Mesenchymal stem cell (in vitro differentiated cells and primary cell): ENCODE measurements at regions not wholly inside any gene's neighbourhood (a gene's known extent, or its start where the extent isn't known, plus 50 kb on each side); places are given as distances from the start of the nearest gene placed in this dataset.

Experiments
- DNase-seq: peaks from one replicate; pipeline ENCODE4 v3.0.0-alpha.2; 2013
- H2AFZ ChIP-seq: one replicate; pipeline ENCODE4 v1.6.1; 2013; ENCODE audit warnings: low read depth, mild to moderate bottlenecking, control low read depth, inconsistent platforms, low read length, moderate library complexity
- H2AK5ac ChIP-seq: 2 replicates; pipeline ENCODE4 v1.6.1; 2013; ENCODE audit warnings: low read length, moderate library complexity, mild to moderate bottlenecking, inconsistent platforms; ENCODE audit not compliant: severe bottlenecking
- H2BK120ac ChIP-seq: one replicate; pipeline ENCODE4 v1.6.1; 2013; ENCODE audit warnings: low read depth, mild to moderate bottlenecking, inconsistent platforms, low read length, moderate library complexity
- H2BK12ac ChIP-seq, 2 experiments: one replicate each; pipeline ENCODE4 v1.6.1; 2013; ENCODE audit warnings: inconsistent platforms in 2 of 2, low read length in 2 of 2, mild to moderate bottlenecking in 2 of 2, moderate library complexity in 2 of 2, control low read depth in 1 of 2
- H2BK15ac ChIP-seq: one replicate; pipeline ENCODE4 v1.6.1; 2013; ENCODE audit warnings: mild to moderate bottlenecking, low read depth, inconsistent platforms; ENCODE audit not compliant: poor library complexity, severe bottlenecking
- H2BK5ac ChIP-seq: 2 replicates; pipeline ENCODE4 v1.6.1; 2013; ENCODE audit warnings: low read depth, mild to moderate bottlenecking, low read length, control low read depth, inconsistent platforms; ENCODE audit not compliant: poor library complexity, severe bottlenecking
- H3K14ac ChIP-seq, 2 experiments: one replicate each; pipeline ENCODE4 v1.6.1; 2013; ENCODE audit warnings: inconsistent platforms in 2 of 2, low read length in 2 of 2, control low read depth in 1 of 2, mild to moderate bottlenecking in 1 of 2, moderate library complexity in 1 of 2
- H3K18ac ChIP-seq, 2 experiments: one replicate each; pipeline ENCODE4 v1.6.1; 2013; ENCODE audit warnings: inconsistent platforms in 2 of 2, low read length in 2 of 2, control low read depth in 1 of 2, low read depth in 1 of 2, mild to moderate bottlenecking in 1 of 2
- H3K23ac ChIP-seq, 2 experiments: one replicate each; pipeline ENCODE4 v1.6.1; 2013; ENCODE audit warnings: inconsistent platforms in 2 of 2, low read length in 2 of 2, mild to moderate bottlenecking in 2 of 2, moderate library complexity in 2 of 2, control low read depth in 1 of 2
- H3K27ac ChIP-seq: 2 replicates; pipeline ENCODE4 v1.5.1; 2013; ENCODE audit warnings: mild to moderate bottlenecking, moderate library complexity, low read length, control low read depth, inconsistent platforms; ENCODE audit not compliant: poor library complexity, severe bottlenecking
- H3K27me3 ChIP-seq, 2 experiments: 2 replicates each; pipeline versions ENCODE4 v1.6.1 to v1.7.0; 2013; ENCODE audit warnings: low read length in 2 of 2, mild to moderate bottlenecking in 2 of 2, moderate library complexity in 2 of 2, control low read depth in 1 of 2, inconsistent platforms in 1 of 2; ENCODE audit not compliant: control insufficient read depth in 1 of 2, insufficient read depth in 1 of 2
- H3K36me3 ChIP-seq, 2 experiments: 2 replicates each; pipeline versions ENCODE4 v1.6.1 to v1.7.0; 2013; ENCODE audit warnings: low read length in 2 of 2, control low read depth in 1 of 2, inconsistent platforms in 1 of 2, low read depth in 1 of 2, mild to moderate bottlenecking in 1 of 2; ENCODE audit not compliant: insufficient read depth in 2 of 2, control insufficient read depth in 1 of 2
- H3K4ac ChIP-seq, 2 experiments: one replicate each; pipeline ENCODE4 v1.6.1; 2013; ENCODE audit warnings: inconsistent platforms in 2 of 2, low read length in 2 of 2, mild to moderate bottlenecking in 2 of 2, moderate library complexity in 2 of 2, control low read depth in 1 of 2, low read depth in 1 of 2
- H3K4me1 ChIP-seq: 2 replicates; pipeline ENCODE4 v1.6.1; 2013; ENCODE audit warnings: low read depth, low read length, control low read depth; ENCODE audit not compliant: control insufficient read depth, insufficient read depth
- H3K4me2 ChIP-seq: 2 replicates; pipeline ENCODE4 v1.6.1; 2013; ENCODE audit warnings: low read length, mild to moderate bottlenecking, inconsistent platforms; ENCODE audit not compliant: poor library complexity, severe bottlenecking
- H3K4me3 ChIP-seq, 2 experiments: 2 replicates each; pipeline versions ENCODE4 v1.5.1 to v1.7.0; 2013; ENCODE audit warnings: low read length in 2 of 2, mild to moderate bottlenecking in 2 of 2, control low read depth in 1 of 2, low read depth in 1 of 2; ENCODE audit not compliant: insufficient read depth in 1 of 2
- H3K79me1 ChIP-seq: replicated peaks from 2 replicates; pipeline ENCODE4 v1.6.1; 2013; ENCODE audit warnings: mild to moderate bottlenecking, control low read depth, low read length, inconsistent platforms; ENCODE audit not compliant: poor library complexity, severe bottlenecking
- H3K9ac ChIP-seq: 2 replicates; pipeline ENCODE4 v1.7.0; 2013; ENCODE audit warnings: mild to moderate bottlenecking, low read length, moderate library complexity
- H3K9me3 ChIP-seq: 2 replicates; pipeline ENCODE4 v1.7.0; 2013; ENCODE audit warnings: mild to moderate bottlenecking, low read length; ENCODE audit not compliant: control insufficient read depth
- H4K8ac ChIP-seq: one replicate; pipeline ENCODE4 v1.6.1; 2013; ENCODE audit warnings: inconsistent platforms, mild to moderate bottlenecking, low read length, moderate library complexity
- H4K91ac ChIP-seq: one replicate; pipeline ENCODE4 v1.6.1; 2013; ENCODE audit warnings: mild to moderate bottlenecking, low read length, inconsistent platforms
- WGBS: methylation state at CpG from one replicate; pipeline ENCODE4 v1.1.7; 2013; ENCODE audit warnings: mixed read lengths; 5-methylcytosine and 5-hydroxymethylcytosine counted together

GRCh38 chr9:20253635-20254034 is 368.7 kb downstream of the MLLT3 start:
- Histone ChIP-seq H3K14ac (no peak overlapping the region), H3K79me1 (no peaks in the 10 kb centered on the region), H4K8ac (no peak overlapping the region), H3K9me3 (peaks cover 4% of the 10 kb centered on the region), H3K4me2 (no peak overlapping the region), H4K91ac (no peak overlapping the region), H2BK120ac (no peak overlapping the region), H3K27me3 (peaks cover 0 to 40% of the 10 kb centered on the region in 2 experiments), H3K27ac (no peak overlapping the region), H3K23ac (no peak overlapping the region), H3K36me3 (no peaks in the 10 kb centered on the region), H3K9ac (no peak overlapping the region), H2BK12ac (no peak overlapping the region), H2BK15ac (no peak overlapping the region), H3K4me1 (no peaks in the 10 kb centered on the region), H3K18ac (no peak overlapping the region), H2AFZ (no peak overlapping the region), H2BK5ac (no peak overlapping the region), H3K4me3 (no peak overlapping the region), H3K4ac (no peak overlapping the region), H2AK5ac (no peak overlapping the region)
- DNase-seq = no peak
- WGBS = 84% methylated on average over 3 of the region's 5 CpGs

GRCh38 chr9:20252778-20253177 is 369.5 kb downstream of the MLLT3 start:
- DNase-seq = no peak
- no peaks in the 10 kb centered on the region for H3K79me1 ChIP-seq
- no peak overlapping the region for H4K91ac ChIP-seq
- H3K4me2 ChIP-seq = no peak overlapping the region
- H3K14ac ChIP-seq = no peak overlapping the region
- H3K4me3 ChIP-seq = no peak overlapping the region
- no peaks in the 10 kb centered on the region for H3K4me1 ChIP-seq
- H3K9me3 ChIP-seq = peaks cover 4% of the 10 kb centered on the region
- WGBS = 75% methylated on average over 1 of the region's 1 CpG
- no peak overlapping the region for H2BK5ac ChIP-seq
- no peak overlapping the region for H2BK120ac ChIP-seq
- H2BK15ac ChIP-seq = no peak overlapping the region
- H2BK12ac ChIP-seq = no peak overlapping the region
- no peak overlapping the region for H3K4ac ChIP-seq
- H3K9ac ChIP-seq = no peak overlapping the region
- no peak overlapping the region for H2AFZ ChIP-seq
- H4K8ac ChIP-seq = no peak overlapping the region
- no peaks in the 10 kb centered on the region for H3K36me3 ChIP-seq
- H3K27ac ChIP-seq = no peak overlapping the region
- no peak overlapping the region for H2AK5ac ChIP-seq
- H3K27me3 ChIP-seq = peaks cover 0 to 35% of the 10 kb centered on the region in 2 experiments
- H3K23ac ChIP-seq = no peak overlapping the region
- no peak overlapping the region for H3K18ac ChIP-seq

- Histone ChIP-seq H3K79me1 (no peaks in the 10 kb centered on the region), H3K4ac (no peak overlapping the region), H3K9me3 (no peaks in the 10 kb centered on the region), H3K4me1 (no peaks in the 10 kb centered on the region), H3K27me3 (peaks cover 0 to 37% of the 10 kb centered on the region in 2 experiments), H3K36me3 (no peaks in the 10 kb centered on the region), H2BK5ac (no peak overlapping the region), H3K4me3 (no peak overlapping the region), H2BK12ac (no peak overlapping the region), H3K9ac (no peak overlapping the region), H4K91ac (no peak overlapping the region), H2BK120ac (no peak overlapping the region), H3K4me2 (no peak overlapping the region), H2BK15ac (no peak overlapping the region), H3K23ac (no peak overlapping the region), H4K8ac (no peak overlapping the region), H3K27ac (no peak overlapping the region), H3K18ac (no peak overlapping the region), H3K14ac (no peak overlapping the region), H2AK5ac (no peak overlapping the region), H2AFZ (no peak overlapping the region)
- DNase-seq = no peak
- 91% methylated on average over 6 of the region's 6 CpGs for WGBS
Measured at GRCh38 chr9:20250791-20251190, 371.5 kb downstream of the MLLT3 start.

GRCh38 chr9:20244271-20244670 is 378.0 kb downstream of the MLLT3 start:
- WGBS = 87% methylated on average over 6 of the region's 6 CpGs
- no peak overlapping the region for H2AK5ac ChIP-seq
- H3K4ac ChIP-seq = no peak overlapping the region
- H2BK120ac ChIP-seq = no peak overlapping the region
- H3K9me3 ChIP-seq = no peaks in the 10 kb centered on the region
- no peaks in the 10 kb centered on the region for H3K4me1 ChIP-seq
- H4K8ac ChIP-seq = no peak overlapping the region
- H3K79me1 ChIP-seq = no peaks in the 10 kb centered on the region
- no peak overlapping the region for H3K9ac ChIP-seq
- H3K4me2 ChIP-seq = no peak overlapping the region
- H2BK15ac ChIP-seq = no peak overlapping the region
- no peak overlapping the region for H3K14ac ChIP-seq
- H4K91ac ChIP-seq = no peak overlapping the region
- peaks cover 6 to 69% of the 10 kb centered on the region in 2 experiments for H3K27me3 ChIP-seq
- no peak overlapping the region for H2AFZ ChIP-seq
- no peaks in the 10 kb centered on the region for H3K36me3 ChIP-seq
- no peak overlapping the region for H3K4me3 ChIP-seq
- no peak overlapping the region for H2BK5ac ChIP-seq
- no peak overlapping the region for H2BK12ac ChIP-seq
- H3K18ac ChIP-seq = no peak overlapping the region
- no peak overlapping the region for H3K23ac ChIP-seq
- H3K27ac ChIP-seq = no peak overlapping the region
- no peak for DNase-seq
